ENCODE measurements at regions not wholly inside any gene's neighbourhood (a gene's known extent, or its start where the extent isn't known, plus 50 kb on each side); places are given as distances from the start of the nearest gene placed in this dataset.

DNA sequence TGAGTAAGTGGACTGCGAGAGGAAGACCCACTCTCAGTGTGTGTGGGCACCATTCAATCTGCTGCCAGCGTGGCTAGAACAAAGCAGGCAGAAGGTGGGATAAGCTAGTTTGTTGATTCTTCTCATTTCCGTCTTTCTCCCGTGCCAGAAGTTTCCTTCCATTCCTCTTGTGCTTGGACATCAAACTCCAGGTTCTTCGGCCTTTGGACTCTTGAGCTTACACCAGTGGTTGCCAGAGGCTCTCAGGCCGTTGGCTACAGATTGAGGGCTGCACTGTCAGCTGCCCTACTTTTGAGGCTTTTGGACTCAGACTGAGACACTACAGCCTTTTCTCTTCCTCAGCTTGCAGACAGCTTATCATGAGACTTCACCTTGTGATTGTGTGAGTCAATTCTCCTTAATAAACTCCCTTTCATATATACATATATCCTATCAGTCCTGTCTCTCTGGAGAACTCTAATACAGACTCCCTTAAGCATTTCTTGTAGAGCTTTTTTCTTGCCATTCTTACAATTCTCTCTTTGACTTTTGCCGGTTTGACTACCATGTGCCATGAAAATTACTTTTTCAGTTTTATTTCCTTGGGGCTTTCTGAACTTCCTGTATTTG, 494.9 kb downstream of the PRR16 start:
- TF ChIP-seq, protein P1, sequence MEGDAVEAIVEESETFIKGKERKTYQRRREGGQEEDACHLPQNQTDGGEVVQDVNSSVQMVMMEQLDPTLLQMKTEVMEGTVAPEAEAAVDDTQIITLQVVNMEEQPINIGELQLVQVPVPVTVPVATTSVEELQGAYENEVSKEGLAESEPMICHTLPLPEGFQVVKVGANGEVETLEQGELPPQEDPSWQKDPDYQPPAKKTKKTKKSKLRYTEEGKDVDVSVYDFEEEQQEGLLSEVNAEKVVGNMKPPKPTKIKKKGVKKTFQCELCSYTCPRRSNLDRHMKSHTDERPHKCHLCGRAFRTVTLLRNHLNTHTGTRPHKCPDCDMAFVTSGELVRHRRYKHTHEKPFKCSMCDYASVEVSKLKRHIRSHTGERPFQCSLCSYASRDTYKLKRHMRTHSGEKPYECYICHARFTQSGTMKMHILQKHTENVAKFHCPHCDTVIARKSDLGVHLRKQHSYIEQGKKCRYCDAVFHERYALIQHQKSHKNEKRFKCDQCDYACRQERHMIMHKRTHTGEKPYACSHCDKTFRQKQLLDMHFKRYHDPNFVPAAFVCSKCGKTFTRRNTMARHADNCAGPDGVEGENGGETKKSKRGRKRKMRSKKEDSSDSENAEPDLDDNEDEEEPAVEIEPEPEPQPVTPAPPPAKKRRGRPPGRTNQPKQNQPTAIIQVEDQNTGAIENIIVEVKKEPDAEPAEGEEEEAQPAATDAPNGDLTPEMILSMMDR (IDR thresholded peaks at IDR 0.05): no peak
- TF ChIP-seq POLR2AphosphoS5 (IDR thresholded peaks at IDR 0.05) (no peak), POLR2A (IDR thresholded peaks at IDR 0.05; ENCODE audit: low read depth) (no peak), EP300 (IDR thresholded peaks at IDR 0.05) (no peak)
